ENCODE measurements at regions not wholly inside any gene's neighbourhood (a gene's known extent, or its start where the extent isn't known, plus 50 kb on each side); places are given as distances from the start of the nearest gene placed in this dataset.

GRCh38 chr4:62711575-62711974 lies 1511.4 kb downstream of the ADGRL3 start:
- Histone ChIP-seq H3K27me3 (ENCODE audit: control insufficient read depth, insufficient read depth, low read length) (no peaks in the 10 kb centered on the region), H3K36me3 (ENCODE audit: control insufficient read depth, insufficient read depth, low read length) (no peaks in the 10 kb centered on the region), H3K4me1 (ENCODE audit: control insufficient read depth, insufficient read depth, low read length) (no peaks in the 10 kb centered on the region), H3K9ac (ENCODE audit: low read length) (no peak overlapping the region), H3K27ac (ENCODE audit: low read depth, low read length) (no peak overlapping the region), H3K4me3 (ENCODE audit: low read depth, low read length) (no peak overlapping the region), H3K9me3 (ENCODE audit: control insufficient read depth, insufficient read depth, low read depth, low read length) (no peaks in the 10 kb centered on the region)

DNA sequence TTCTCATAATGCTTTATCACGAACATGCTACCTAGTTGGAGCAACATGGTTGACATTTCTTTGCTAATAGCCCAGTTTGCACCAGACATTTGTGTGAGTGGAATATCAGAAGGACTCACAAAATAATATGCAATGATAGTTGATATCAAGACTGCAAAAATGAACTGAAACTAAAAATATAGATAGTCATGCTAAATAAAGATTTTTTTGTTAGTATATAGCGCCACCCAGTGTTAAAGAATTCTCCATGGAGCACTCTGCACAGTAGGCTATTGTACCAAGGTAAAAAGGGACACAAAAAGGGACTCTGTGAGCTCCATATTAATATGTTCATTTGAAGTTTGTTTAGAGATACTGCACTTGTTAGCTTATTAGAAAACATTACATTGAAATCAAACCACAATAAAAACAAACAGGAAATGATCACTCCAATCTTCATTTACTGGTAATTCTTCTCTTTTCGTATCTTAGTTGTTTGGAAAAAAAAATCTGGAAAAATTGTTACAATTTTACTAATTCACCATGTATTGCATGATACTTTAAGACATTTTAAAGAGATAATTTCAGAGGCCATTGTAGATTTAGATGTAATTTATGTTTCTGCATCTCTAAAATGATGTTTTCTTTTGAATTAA lies 1509.6 kb downstream of the ADGRL3 start:
- Histone ChIP-seq H3K4me3 (ENCODE audit: low read depth, low read length) (no peak overlapping the region), H3K4me1 (ENCODE audit: control insufficient read depth, insufficient read depth, low read length) (no peaks in the 10 kb centered on the region), H3K36me3 (ENCODE audit: control insufficient read depth, insufficient read depth, low read length) (no peaks in the 10 kb centered on the region), H3K9ac (ENCODE audit: low read length) (no peak overlapping the region), H3K27ac (ENCODE audit: low read depth, low read length) (no peak overlapping the region), H3K27me3 (ENCODE audit: control insufficient read depth, insufficient read depth, low read length) (no peaks in the 10 kb centered on the region), H3K9me3 (ENCODE audit: control insufficient read depth, insufficient read depth, low read depth, low read length) (no peaks in the 10 kb centered on the region)

GRCh38 chr4:62706423-62706822 lies 1506.3 kb downstream of the ADGRL3 start:
- Histone ChIP-seq H3K27me3 (ENCODE audit: control insufficient read depth, insufficient read depth, low read length) (no peaks in the 10 kb centered on the region), H3K4me1 (ENCODE audit: control insufficient read depth, insufficient read depth, low read length) (no peaks in the 10 kb centered on the region), H3K36me3 (ENCODE audit: control insufficient read depth, insufficient read depth, low read length) (no peaks in the 10 kb centered on the region), H3K27ac (ENCODE audit: low read depth, low read length) (no peak overlapping the region), H3K4me3 (ENCODE audit: low read depth, low read length) (no peak overlapping the region), H3K9ac (ENCODE audit: low read length) (no peak overlapping the region), H3K9me3 (ENCODE audit: control insufficient read depth, insufficient read depth, low read depth, low read length) (no peaks in the 10 kb centered on the region)

GRCh38 chr4:62683799-62684566 lies 1483.9 kb downstream of the ADGRL3 start:
- Histone ChIP-seq H3K36me3 (ENCODE audit: control insufficient read depth, insufficient read depth, low read length) (no peaks in the 10 kb centered on the region), H3K27me3 (ENCODE audit: control insufficient read depth, insufficient read depth, low read length) (no peaks in the 10 kb centered on the region), H3K4me1 (ENCODE audit: control insufficient read depth, insufficient read depth, low read length) (no peaks in the 10 kb centered on the region), H3K4me3 (ENCODE audit: low read depth, low read length) (no peak overlapping the region), H3K27ac (ENCODE audit: low read depth, low read length) (no peak overlapping the region), H3K9ac (ENCODE audit: low read length) (no peak overlapping the region), H3K9me3 (ENCODE audit: control insufficient read depth, insufficient read depth, low read depth, low read length) (no peaks in the 10 kb centered on the region)

- Histone ChIP-seq H3K27ac (ENCODE audit: low read depth, low read length) (no peak overlapping the region), H3K4me3 (ENCODE audit: low read depth, low read length) (no peak overlapping the region), H3K36me3 (ENCODE audit: control insufficient read depth, insufficient read depth, low read length) (no peaks in the 10 kb centered on the region), H3K27me3 (ENCODE audit: control insufficient read depth, insufficient read depth, low read length) (no peaks in the 10 kb centered on the region), H3K9me3 (ENCODE audit: control insufficient read depth, insufficient read depth, low read depth, low read length) (no peaks in the 10 kb centered on the region), H3K4me1 (ENCODE audit: control insufficient read depth, insufficient read depth, low read length) (no peaks in the 10 kb centered on the region), H3K9ac (ENCODE audit: low read length) (no peak overlapping the region)
Observed at GRCh38 chr4:62676962-62677361, 1476.8 kb downstream of the ADGRL3 start.

- Histone ChIP-seq H3K36me3 (ENCODE audit: control insufficient read depth, insufficient read depth, low read length) (no peaks in the 10 kb centered on the region), H3K9ac (ENCODE audit: low read length) (no peak overlapping the region), H3K4me1 (ENCODE audit: control insufficient read depth, insufficient read depth, low read length) (no peaks in the 10 kb centered on the region), H3K27ac (ENCODE audit: low read depth, low read length) (no peak overlapping the region), H3K9me3 (ENCODE audit: control insufficient read depth, insufficient read depth, low read depth, low read length) (no peaks in the 10 kb centered on the region), H3K4me3 (ENCODE audit: low read depth, low read length) (no peak overlapping the region), H3K27me3 (ENCODE audit: control insufficient read depth, insufficient read depth, low read length) (no peaks in the 10 kb centered on the region)
Observed at GRCh38 chr4:62670514-62670913, 1470.4 kb downstream of the ADGRL3 start.

- no peak overlapping the region for H3K27ac ChIP-seq (ENCODE audit: low read depth, low read length)
- H3K36me3 ChIP-seq (ENCODE audit: control insufficient read depth, insufficient read depth, low read length) = no peaks in the 10 kb centered on the region
- no peaks in the 10 kb centered on the region for H3K27me3 ChIP-seq (ENCODE audit: control insufficient read depth, insufficient read depth, low read length)
- no peak overlapping the region for H3K9ac ChIP-seq (ENCODE audit: low read length)
- no peaks in the 10 kb centered on the region for H3K9me3 ChIP-seq (ENCODE audit: control insufficient read depth, insufficient read depth, low read depth, low read length)
- H3K4me1 ChIP-seq (ENCODE audit: control insufficient read depth, insufficient read depth, low read length) = no peaks in the 10 kb centered on the region
- no peak overlapping the region for H3K4me3 ChIP-seq (ENCODE audit: low read depth, low read length)
Observed at GRCh38 chr4:62661821-62662220, 1461.7 kb downstream of the ADGRL3 start.

DNA sequence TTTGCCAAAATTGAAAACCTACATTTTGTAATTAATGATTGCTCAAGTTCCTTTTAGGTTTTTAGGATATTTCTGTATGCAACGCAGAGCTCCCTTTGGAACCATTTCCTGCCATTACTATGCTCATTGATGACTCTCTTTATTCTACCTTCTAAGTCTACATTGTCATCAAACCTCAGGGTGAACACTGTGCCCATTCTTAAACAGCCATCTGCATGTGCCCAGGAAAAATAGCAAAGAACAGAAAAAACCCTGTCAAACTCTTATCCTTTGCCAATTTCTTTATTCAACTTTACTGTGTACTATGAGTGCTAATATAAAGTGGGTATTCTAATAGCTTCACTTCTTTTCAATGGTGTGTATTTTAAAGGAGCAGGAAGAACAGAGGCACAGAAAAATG lies 1455.9 kb downstream of the ADGRL3 start:
- H3K27ac ChIP-seq (ENCODE audit: low read depth, low read length) = no peak overlapping the region
- no peaks in the 10 kb centered on the region for H3K4me1 ChIP-seq (ENCODE audit: control insufficient read depth, insufficient read depth, low read length)

DNA sequence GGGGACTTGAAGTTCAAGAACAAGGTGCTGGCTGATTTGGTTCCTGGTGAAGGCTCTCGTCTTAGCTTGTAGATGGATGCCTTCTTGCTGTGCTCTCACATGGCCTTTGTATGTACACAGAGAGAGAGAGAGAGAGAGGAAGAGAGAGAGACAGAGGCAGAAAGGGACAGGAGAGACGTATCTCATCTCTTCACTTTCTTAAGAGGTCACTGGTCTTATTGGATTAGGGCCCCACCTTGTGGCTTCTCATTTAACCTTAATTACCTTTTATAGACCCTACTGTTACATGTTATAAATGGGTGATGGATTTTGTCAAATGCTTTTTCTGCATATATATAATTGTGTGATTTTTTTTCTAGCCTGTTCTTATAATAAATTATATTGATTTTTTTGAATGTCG lies 1444.2 kb downstream of the ADGRL3 start:
- Histone ChIP-seq H3K9ac (ENCODE audit: low read length) (no peak overlapping the region), H3K27me3 (ENCODE audit: control insufficient read depth, insufficient read depth, low read length) (no peaks in the 10 kb centered on the region), H3K4me1 (ENCODE audit: control insufficient read depth, insufficient read depth, low read length) (no peaks in the 10 kb centered on the region), H3K9me3 (ENCODE audit: control insufficient read depth, insufficient read depth, low read depth, low read length) (no peaks in the 10 kb centered on the region), H3K27ac (ENCODE audit: low read depth, low read length) (no peak overlapping the region), H3K36me3 (ENCODE audit: control insufficient read depth, insufficient read depth, low read length) (no peaks in the 10 kb centered on the region), H3K4me3 (ENCODE audit: low read depth, low read length) (no peak overlapping the region)

More for the DNA sequence above, 1455.9 kb downstream of the ADGRL3 start:
- no peaks in the 10 kb centered on the region for H3K9me3 ChIP-seq (ENCODE audit: control insufficient read depth, insufficient read depth, low read depth, low read length)
- H3K9ac ChIP-seq (ENCODE audit: low read length) = no peak overlapping the region
- no peak overlapping the region for H3K4me3 ChIP-seq (ENCODE audit: low read depth, low read length)
- H3K36me3 ChIP-seq (ENCODE audit: control insufficient read depth, insufficient read depth, low read length) = no peaks in the 10 kb centered on the region
- no peaks in the 10 kb centered on the region for H3K27me3 ChIP-seq (ENCODE audit: control insufficient read depth, insufficient read depth, low read length)

DNA sequence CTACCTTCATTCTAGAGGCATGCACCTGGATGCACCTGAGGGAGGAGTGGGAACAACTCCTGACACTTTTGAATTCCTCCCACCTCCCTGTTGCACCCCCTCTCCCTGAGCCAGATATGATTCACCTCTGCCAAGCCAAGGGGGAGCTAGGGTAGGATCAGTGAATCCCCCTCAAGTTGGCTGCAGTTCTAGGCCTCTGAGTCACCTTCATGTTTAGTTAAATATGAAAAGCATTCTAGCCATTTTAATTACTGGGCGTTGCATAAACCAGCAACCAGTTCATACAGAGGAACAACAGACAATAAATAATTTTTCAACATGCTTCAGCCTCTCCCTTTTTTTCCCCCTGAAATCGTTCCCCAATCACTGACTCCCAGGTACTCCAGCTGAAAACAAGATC lies 1440.2 kb downstream of the ADGRL3 start:
- H3K9ac ChIP-seq (ENCODE audit: low read length) = no peak overlapping the region

GRCh38 chr4:62627671-62628070 lies 1427.5 kb downstream of the ADGRL3 start:
- Histone ChIP-seq H3K27me3 (ENCODE audit: control insufficient read depth, insufficient read depth, low read length) (no peaks in the 10 kb centered on the region), H3K4me3 (ENCODE audit: low read depth, low read length) (no peak overlapping the region), H3K4me1 (ENCODE audit: control insufficient read depth, insufficient read depth, low read length) (no peaks in the 10 kb centered on the region), H3K36me3 (ENCODE audit: control insufficient read depth, insufficient read depth, low read length) (no peaks in the 10 kb centered on the region), H3K9me3 (ENCODE audit: control insufficient read depth, insufficient read depth, low read depth, low read length) (peaks cover 3% of the 10 kb centered on the region; the same call in 1 of the 2 replicates), H3K9ac (ENCODE audit: low read length) (no peak overlapping the region), H3K27ac (ENCODE audit: low read depth, low read length) (no peak overlapping the region)

More for the DNA sequence above, 1440.2 kb downstream of the ADGRL3 start:
- Histone ChIP-seq H3K27ac (ENCODE audit: low read depth, low read length) (no peak overlapping the region), H3K4me1 (ENCODE audit: control insufficient read depth, insufficient read depth, low read length) (no peaks in the 10 kb centered on the region), H3K27me3 (ENCODE audit: control insufficient read depth, insufficient read depth, low read length) (no peaks in the 10 kb centered on the region), H3K4me3 (ENCODE audit: low read depth, low read length) (no peak overlapping the region), H3K36me3 (ENCODE audit: control insufficient read depth, insufficient read depth, low read length) (no peaks in the 10 kb centered on the region), H3K9me3 (ENCODE audit: control insufficient read depth, insufficient read depth, low read depth, low read length) (no peaks in the 10 kb centered on the region)

All from HUES6 (cell line).